ENCODE measurements at regions not wholly inside any gene's neighbourhood (a gene's known extent, or its start where the extent isn't known, plus 50 kb on each side); places are given as distances from the start of the nearest gene placed in this dataset.
"Not testable (repeated sequence)": the region's sequence is repeated elsewhere in the genome, so short reads cannot be mapped to it uniquely, and the experiment has no call there.

DNA sequence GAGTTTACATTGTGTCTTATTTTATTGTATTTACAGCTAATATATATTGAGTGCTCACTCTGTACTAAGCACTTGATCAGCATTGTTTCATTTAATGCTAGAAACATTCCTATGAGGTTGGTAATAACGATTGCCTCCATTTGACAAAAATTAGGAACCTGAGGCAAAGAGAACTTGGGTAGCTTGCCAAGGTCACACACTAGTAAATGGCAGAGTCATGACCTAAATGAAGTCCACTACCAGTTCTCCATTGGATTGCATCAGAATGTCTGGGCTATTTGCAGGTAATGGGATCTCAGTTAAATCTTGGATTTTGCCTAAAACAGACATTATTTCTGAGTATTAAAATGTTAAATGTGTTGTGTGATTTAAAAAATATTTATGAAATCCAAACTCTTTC lies 65.8 kb upstream of the CRIM1 start:
- no peaks in the 10 kb centered on the region for H3K4me1 Mint-ChIP-seq (ENCODE audit: low read depth)
- H3K27ac ChIP-seq (ENCODE audit: low read depth in 1 of 2, low read length in 2 of 2) = no peak overlapping the region
- H3K27me3 ChIP-seq (ENCODE audit: control insufficient read depth in 1 of 2, insufficient read depth in 2 of 2, low read length in 2 of 2) = no peaks in the 10 kb centered on the region
- no peak for DNase-seq
- no peaks in the 10 kb centered on the region for H3K4me1 ChIP-seq (ENCODE audit: insufficient read depth, low read length)
- no peak for ATAC-seq (ENCODE audit: poor library complexity)
- H3K9me3 ChIP-seq (ENCODE audit: control insufficient read depth in 1 of 2, insufficient read depth in 1 of 2, low read length in 2 of 2) = no peaks in the 10 kb centered on the region
- no peaks in the 10 kb centered on the region for H3K27me3 Mint-ChIP-seq
- ChIA-PET POLR2A (no interaction called here), CTCF (no interaction called here)
- no peak overlapping the region for H3K4me3 Mint-ChIP-seq
- TF ChIP-seq, protein P1, sequence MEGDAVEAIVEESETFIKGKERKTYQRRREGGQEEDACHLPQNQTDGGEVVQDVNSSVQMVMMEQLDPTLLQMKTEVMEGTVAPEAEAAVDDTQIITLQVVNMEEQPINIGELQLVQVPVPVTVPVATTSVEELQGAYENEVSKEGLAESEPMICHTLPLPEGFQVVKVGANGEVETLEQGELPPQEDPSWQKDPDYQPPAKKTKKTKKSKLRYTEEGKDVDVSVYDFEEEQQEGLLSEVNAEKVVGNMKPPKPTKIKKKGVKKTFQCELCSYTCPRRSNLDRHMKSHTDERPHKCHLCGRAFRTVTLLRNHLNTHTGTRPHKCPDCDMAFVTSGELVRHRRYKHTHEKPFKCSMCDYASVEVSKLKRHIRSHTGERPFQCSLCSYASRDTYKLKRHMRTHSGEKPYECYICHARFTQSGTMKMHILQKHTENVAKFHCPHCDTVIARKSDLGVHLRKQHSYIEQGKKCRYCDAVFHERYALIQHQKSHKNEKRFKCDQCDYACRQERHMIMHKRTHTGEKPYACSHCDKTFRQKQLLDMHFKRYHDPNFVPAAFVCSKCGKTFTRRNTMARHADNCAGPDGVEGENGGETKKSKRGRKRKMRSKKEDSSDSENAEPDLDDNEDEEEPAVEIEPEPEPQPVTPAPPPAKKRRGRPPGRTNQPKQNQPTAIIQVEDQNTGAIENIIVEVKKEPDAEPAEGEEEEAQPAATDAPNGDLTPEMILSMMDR (IDR thresholded peaks at IDR 0.05) = no peak
- H3K27ac Mint-ChIP-seq = no peak overlapping the region
- intact Hi-C loops (cut with DNase I, micrococcal nuclease) = no loop called here
- H3K36me3 ChIP-seq (ENCODE audit: insufficient read depth, low read length) = no peaks in the 10 kb centered on the region
- H3K9me3 Mint-ChIP-seq = no peaks in the 10 kb centered on the region
- no peak overlapping the region for H3K4me3 ChIP-seq (ENCODE audit: low read length)
- no peaks in the 10 kb centered on the region for H3K36me3 Mint-ChIP-seq (ENCODE audit: low read depth)

DNA sequence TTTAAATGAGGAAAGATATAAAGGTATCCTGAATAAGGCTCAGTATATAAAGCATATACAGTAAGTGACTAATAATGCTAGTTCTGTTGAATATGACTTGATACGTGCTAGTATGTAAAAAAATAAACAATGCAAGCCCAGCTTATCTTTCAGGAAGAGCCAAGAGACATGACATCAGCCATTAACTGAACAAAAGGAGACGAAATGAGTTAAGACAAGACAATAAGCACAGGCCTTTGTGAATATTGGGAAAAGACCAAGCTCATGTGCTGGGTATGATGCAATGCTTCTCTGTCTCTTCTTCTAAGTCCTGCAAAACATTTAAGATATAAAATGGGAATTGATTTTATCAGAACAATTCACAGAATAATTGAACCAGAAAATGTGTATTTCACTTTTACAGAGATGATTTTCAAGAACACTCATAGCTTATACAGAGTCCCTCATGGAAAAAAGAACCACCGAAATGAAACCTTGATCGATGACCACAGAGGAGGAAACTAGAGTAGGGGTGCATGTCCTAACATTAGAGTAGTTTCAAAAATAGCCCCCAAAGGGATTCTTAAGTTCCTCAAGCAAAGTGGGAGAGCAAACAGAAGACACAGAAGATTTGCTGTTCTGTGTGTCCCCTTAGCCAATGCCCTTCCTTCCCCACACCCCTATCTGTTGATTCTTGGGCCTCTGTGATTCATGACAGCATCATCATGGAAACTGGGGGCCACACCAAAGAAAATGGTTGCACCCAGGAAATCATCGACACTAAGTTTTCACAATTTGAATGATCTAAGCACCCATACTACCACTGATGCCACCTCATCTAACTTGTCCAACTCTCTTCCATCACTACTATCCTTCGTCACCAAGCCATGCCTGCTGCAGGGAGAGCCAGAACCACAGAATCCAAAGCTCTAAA lies 68.0 kb upstream of the CRIM1 start:
- TF ChIP-seq, protein P1 (IDR thresholded peaks at IDR 0.05) = no peak
- POLR2A ChIA-PET = no interaction called here
- Mint-ChIP-seq H3K4me1 (ENCODE audit: low read depth) (no peaks in the 10 kb centered on the region), H3K36me3 (ENCODE audit: low read depth) (no peaks in the 10 kb centered on the region), H3K27ac (no peak overlapping the region), H3K27me3 (no peaks in the 10 kb centered on the region), H3K4me3 (no peak overlapping the region), H3K9me3 (no peaks in the 10 kb centered on the region)
- ATAC-seq (ENCODE audit: poor library complexity) (no peak), DNase-seq (no peak)
- Histone ChIP-seq H3K9me3 (ENCODE audit: control insufficient read depth in 1 of 2, insufficient read depth in 1 of 2, low read length in 2 of 2) (no peaks in the 10 kb centered on the region), H3K4me3 (ENCODE audit: low read length) (no peak overlapping the region), H3K4me1 (ENCODE audit: insufficient read depth, low read length) (no peaks in the 10 kb centered on the region), H3K27ac (ENCODE audit: low read depth in 1 of 2, low read length in 2 of 2) (no peak overlapping the region), H3K36me3 (ENCODE audit: insufficient read depth, low read length) (no peaks in the 10 kb centered on the region), H3K27me3 (ENCODE audit: control insufficient read depth in 1 of 2, insufficient read depth in 2 of 2, low read length in 2 of 2) (no peaks in the 10 kb centered on the region)
- intact Hi-C loops (cut with DNase I, micrococcal nuclease) = no loop called here
- CTCF ChIA-PET = no interaction called here

DNA sequence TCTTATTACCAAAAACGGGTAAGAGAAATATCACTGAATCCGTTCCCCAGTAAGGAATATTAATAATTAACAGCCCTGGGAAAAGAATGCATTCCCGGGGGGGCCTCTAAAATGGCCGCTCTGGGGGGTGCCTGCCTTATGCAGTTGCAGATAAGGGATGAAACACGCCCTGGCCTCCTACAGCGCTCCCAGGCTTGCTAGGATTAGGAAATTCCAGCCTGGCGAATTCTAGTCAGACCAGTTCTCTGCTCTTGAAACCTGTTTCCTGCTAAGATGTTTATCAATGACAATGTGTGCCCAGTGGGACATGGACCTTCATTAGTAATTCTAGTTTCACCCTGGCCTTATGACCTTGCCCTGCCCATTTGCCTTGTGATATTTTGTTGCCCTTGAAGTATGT lies 76.1 kb upstream of the CRIM1 start:
- intact Hi-C loops (cut with DNase I, micrococcal nuclease); POLR2A ChIA-PET; H3K27me3 ChIP-seq (ENCODE audit: control insufficient read depth in 1 of 2, insufficient read depth in 2 of 2, low read length in 2 of 2): not testable (repeated sequence)

More for the DNA sequence above, 76.1 kb upstream of the CRIM1 start:
- H3K36me3 Mint-ChIP-seq (ENCODE audit: low read depth); H3K4me3 ChIP-seq (ENCODE audit: low read length); H3K27ac ChIP-seq (ENCODE audit: low read depth in 1 of 2, low read length in 2 of 2); H3K4me1 Mint-ChIP-seq (ENCODE audit: low read depth); ATAC-seq (ENCODE audit: poor library complexity); H3K27me3 Mint-ChIP-seq; H3K9me3 ChIP-seq (ENCODE audit: control insufficient read depth in 1 of 2, insufficient read depth in 1 of 2, low read length in 2 of 2); H3K4me3 Mint-ChIP-seq; H3K27ac Mint-ChIP-seq; DNase-seq; CTCF ChIA-PET; H3K9me3 Mint-ChIP-seq; H3K36me3 ChIP-seq (ENCODE audit: insufficient read depth, low read length); H3K4me1 ChIP-seq (ENCODE audit: insufficient read depth, low read length): not testable (repeated sequence)

All from CD4-positive, alpha-beta T cell (primary cell).